ENCODE measurements at regions not wholly inside any gene's neighbourhood (a gene's known extent, or its start where the extent isn't known, plus 50 kb on each side); places are given as distances from the start of the nearest gene placed in this dataset.

GRCh38 chr11:116232364-116232828 lies 540.4 kb downstream of the BUD13 start:
- DNase-seq (ENCODE audit: extremely low spot score), result no peak
- TF ChIP-seq, protein P1, sequence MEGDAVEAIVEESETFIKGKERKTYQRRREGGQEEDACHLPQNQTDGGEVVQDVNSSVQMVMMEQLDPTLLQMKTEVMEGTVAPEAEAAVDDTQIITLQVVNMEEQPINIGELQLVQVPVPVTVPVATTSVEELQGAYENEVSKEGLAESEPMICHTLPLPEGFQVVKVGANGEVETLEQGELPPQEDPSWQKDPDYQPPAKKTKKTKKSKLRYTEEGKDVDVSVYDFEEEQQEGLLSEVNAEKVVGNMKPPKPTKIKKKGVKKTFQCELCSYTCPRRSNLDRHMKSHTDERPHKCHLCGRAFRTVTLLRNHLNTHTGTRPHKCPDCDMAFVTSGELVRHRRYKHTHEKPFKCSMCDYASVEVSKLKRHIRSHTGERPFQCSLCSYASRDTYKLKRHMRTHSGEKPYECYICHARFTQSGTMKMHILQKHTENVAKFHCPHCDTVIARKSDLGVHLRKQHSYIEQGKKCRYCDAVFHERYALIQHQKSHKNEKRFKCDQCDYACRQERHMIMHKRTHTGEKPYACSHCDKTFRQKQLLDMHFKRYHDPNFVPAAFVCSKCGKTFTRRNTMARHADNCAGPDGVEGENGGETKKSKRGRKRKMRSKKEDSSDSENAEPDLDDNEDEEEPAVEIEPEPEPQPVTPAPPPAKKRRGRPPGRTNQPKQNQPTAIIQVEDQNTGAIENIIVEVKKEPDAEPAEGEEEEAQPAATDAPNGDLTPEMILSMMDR (IDR thresholded peaks at IDR 0.05; ENCODE audit: control extremely low read depth, extremely low read depth, low read depth, missing control alignments), result no peak
- POLR2A ChIA-PET, result no interaction called here
- CTCF ChIA-PET, result interaction anchor here (1.7 kb wide), 1 partner anchor 13 kb away, joined by 4 read pairs; no protein-coding TSS in a partner anchor

DNA sequence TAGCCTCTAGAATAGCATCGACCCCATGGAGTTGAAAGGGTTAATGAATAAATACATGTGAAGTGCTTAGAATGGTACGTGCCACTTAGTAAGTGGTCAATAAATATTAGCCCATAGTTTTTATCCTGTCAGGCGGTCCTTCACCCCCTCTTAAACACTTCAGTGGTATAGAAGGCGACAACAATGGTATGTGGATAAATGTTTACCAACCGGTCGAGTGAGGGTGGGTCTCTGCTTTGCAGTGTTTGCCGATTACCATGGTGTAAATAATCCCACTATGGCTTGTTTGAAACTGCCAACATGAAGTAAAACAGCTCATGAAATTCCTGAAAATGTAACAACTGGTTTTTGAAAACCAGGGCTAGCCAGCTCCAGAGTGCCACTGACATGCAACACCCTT lies 541.2 kb downstream of the BUD13 start:
- no peak for DNase-seq (ENCODE audit: extremely low spot score)
- TF ChIP-seq, protein P1 (IDR thresholded peaks at IDR 0.05; ENCODE audit: control extremely low read depth, extremely low read depth, low read depth, missing control alignments), result no peak
- ChIA-PET CTCF (no interaction called here), POLR2A (no interaction called here)

GRCh38 chr11:116230438-116230837 lies 542.3 kb downstream of the BUD13 start:
- CTCF ChIA-PET, result interaction anchor here (2.0 kb wide), 1 partner anchor 16 kb away, joined by 5 read pairs; no protein-coding TSS in a partner anchor
- no peak for DNase-seq (ENCODE audit: extremely low spot score)
- POLR2A ChIA-PET, result no interaction called here
- TF ChIP-seq, protein P1 (IDR thresholded peaks at IDR 0.05; ENCODE audit: control extremely low read depth, extremely low read depth, low read depth, missing control alignments), result no peak

- ChIA-PET CTCF (interaction anchor here (0.9 to 2.0 kb wide), 4 partner anchors 12 to 908 kb away, joined by 3 to 7 read pairs (median 4); no protein-coding TSS in a partner anchor), POLR2A (no interaction called here)
- DNase-seq (ENCODE audit: extremely low spot score), result no peak
- TF ChIP-seq, protein P1 (IDR thresholded peaks at IDR 0.05; ENCODE audit: control extremely low read depth, extremely low read depth, low read depth, missing control alignments), result no peak
These were observed 543.4 kb downstream of the BUD13 start for GRCh38 chr11:116229236-116229970.

- ChIA-PET CTCF (interaction anchor here (0.8 to 1.4 kb wide), 4 partner anchors 7 to 357 kb away, joined by 3 to 5 read pairs (median 4); no protein-coding TSS in a partner anchor), POLR2A (no interaction called here)
- TF ChIP-seq, protein P1 (IDR thresholded peaks at IDR 0.05; ENCODE audit: control extremely low read depth, extremely low read depth, low read depth, missing control alignments), result no peak
These were observed 546.1 kb downstream of the BUD13 start for GRCh38 chr11:116226731-116227130.

DNA sequence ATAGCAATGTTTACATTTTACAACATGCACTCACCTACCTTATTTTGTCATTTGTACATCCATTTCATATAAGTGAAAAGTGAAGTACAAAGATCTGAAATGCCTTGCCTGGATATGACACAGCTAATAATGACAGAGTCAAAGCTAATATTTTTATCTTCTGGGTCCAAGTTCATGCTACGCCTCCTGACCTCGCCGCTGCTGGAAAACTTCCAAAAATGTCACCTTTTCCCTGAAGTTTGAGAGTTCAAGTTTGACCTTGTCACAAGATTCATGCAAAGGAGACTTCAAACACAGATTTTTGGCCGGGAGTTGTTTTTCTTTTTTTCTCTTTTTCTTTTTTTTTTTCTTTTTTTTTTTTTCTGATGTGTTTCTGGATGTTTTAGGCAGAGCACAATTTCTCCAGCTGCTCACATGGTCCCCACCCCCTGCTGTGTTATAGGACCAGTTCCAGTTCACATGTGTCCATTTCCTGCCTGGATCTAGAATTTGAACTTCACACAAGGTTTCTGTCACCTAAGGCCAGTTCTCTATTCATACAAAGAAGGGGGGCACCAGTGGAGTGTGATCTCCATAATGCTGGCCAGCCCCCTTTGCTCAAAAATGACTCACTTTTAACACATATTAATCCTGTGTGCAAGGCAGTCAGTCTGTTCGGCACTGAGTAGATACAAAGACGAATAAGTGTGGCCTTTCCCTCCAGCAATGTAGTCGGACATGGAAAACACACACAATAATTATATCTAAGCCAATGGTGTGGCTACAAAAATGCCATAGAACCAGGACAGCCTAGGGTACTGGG lies 546.8 kb downstream of the BUD13 start:
- ChIA-PET POLR2A (no interaction called here), CTCF (interaction anchor here (0.6 to 2.0 kb wide), 9 partner anchors 8 to 901 kb away, joined by 3 to 8 read pairs (median 5); no protein-coding TSS in a partner anchor)
- TF ChIP-seq, protein P1 (IDR thresholded peaks at IDR 0.05; ENCODE audit: control extremely low read depth, extremely low read depth, low read depth, missing control alignments), result no peak
- DNase-seq (ENCODE audit: extremely low spot score), result no peak

More at GRCh38 chr11:116226731-116227130, 546.1 kb downstream of the BUD13 start:
- DNase-seq (ENCODE audit: extremely low spot score), result no peak

All from GM10248 (cell line).